Glomerular endothelial cell (primary cell): ENCODE measurements at regions not wholly inside any gene's neighbourhood (a gene's known extent, or its start where the extent isn't known, plus 50 kb on each side); places are given as distances from the start of the nearest gene placed in this dataset.

Experiments used
- DNase-seq: peaks from one replicate; pipeline ENCODE4 v3.0.0-alpha.2; 2011; ENCODE audit warnings: low read depth, low spot score; ENCODE audit errors: extremely low read depth

- DNase-seq: no peak
Observed at GRCh38 chr1:82644186-82644915, 843.6 kb downstream of the ADGRL2 start.

- DNase-seq: no peak
Observed at GRCh38 chr1:82640352-82640751, 839.6 kb downstream of the ADGRL2 start.

GRCh38 chr1:82634266-82634665 is 833.5 kb downstream of the ADGRL2 start:
- DNase-seq: no peak

GRCh38 chr1:82632155-82632554 is 831.4 kb downstream of the ADGRL2 start:
- no peak for DNase-seq

- DNase-seq: no peak
Observed at GRCh38 chr1:82628887-82629286, 828.2 kb downstream of the ADGRL2 start.

GRCh38 chr1:82625537-82625936 is 824.8 kb downstream of the ADGRL2 start:
- no peak for DNase-seq

- no peak for DNase-seq
Observed at GRCh38 chr1:82621076-82621475, 820.3 kb downstream of the ADGRL2 start.

GRCh38 chr1:82614090-82614489 is 813.4 kb downstream of the ADGRL2 start:
- no peak for DNase-seq

GRCh38 chr1:82612986-82613385 is 812.3 kb downstream of the ADGRL2 start:
- no peak for DNase-seq

GRCh38 chr1:82606546-82606945 is 805.8 kb downstream of the ADGRL2 start:
- no peak for DNase-seq

- no peak for DNase-seq
Observed at GRCh38 chr1:82604524-82604923, 803.8 kb downstream of the ADGRL2 start.

- DNase-seq: no peak
Observed at GRCh38 chr1:82600314-82600713, 799.6 kb downstream of the ADGRL2 start.

- DNase-seq: no peak
Observed at GRCh38 chr1:82598812-82599211, 798.1 kb downstream of the ADGRL2 start.

GRCh38 chr1:82598337-82598736 is 797.6 kb downstream of the ADGRL2 start:
- DNase-seq: no peak

GRCh38 chr1:82597649-82598048 is 796.9 kb downstream of the ADGRL2 start:
- DNase-seq: no peak

GRCh38 chr1:82597141-82597540 is 796.4 kb downstream of the ADGRL2 start:
- DNase-seq: no peak

GRCh38 chr1:82593561-82593960 is 792.8 kb downstream of the ADGRL2 start:
- DNase-seq: no peak

GRCh38 chr1:82589588-82589987 is 788.9 kb downstream of the ADGRL2 start:
- no peak for DNase-seq

GRCh38 chr1:82587371-82587770 is 786.6 kb downstream of the ADGRL2 start:
- no peak for DNase-seq

GRCh38 chr1:82586473-82586872 is 785.7 kb downstream of the ADGRL2 start:
- no peak for DNase-seq

- no peak for DNase-seq
Observed at GRCh38 chr1:82582347-82582746, 781.6 kb downstream of the ADGRL2 start.

GRCh38 chr1:82578086-82578726 is 777.5 kb downstream of the ADGRL2 start:
- no peak for DNase-seq

- no peak for DNase-seq
Observed at GRCh38 chr1:82567348-82567747, 766.6 kb downstream of the ADGRL2 start.
